Activated B cell treated with CpG ODN at 0.5 μM for 24 hours (primary cell): ENCODE measurements at regions not wholly inside any gene's neighbourhood (a gene's known extent, or its start where the extent isn't known, plus 50 kb on each side); places are given as distances from the start of the nearest gene placed in this dataset.

ENCODE experiments used
- ATAC-seq: fragments of 200-7000 bp; cut with Tn5 transposase; one replicate; pipeline ENCODE4 v1.10.0; 2021; ENCODE audit warnings: low read depth, mild to moderate bottlenecking, moderate library complexity
- CTCF ChIA-PET: fragments of 350-600 bp; sonication (Branson Sonifier 250); formaldehyde crosslinking; loops from one replicate; lab custom pipeline; 2021; ENCODE audit warnings: antibody characterized with exemption; lab: Charles Lee
- POLR2A ChIA-PET: fragments of 350-600 bp; sonication (Branson Sonifier 250); formaldehyde crosslinking; loops from one replicate; lab custom pipeline; 2021; ENCODE audit warnings: antibody characterized with exemption; lab: Charles Lee
- DNase-seq: peaks from one replicate; pipeline ENCODE4 v3.0.0; 2022
- H3K27ac Mint-ChIP-seq: one replicate; pipeline ENCODE4 v1.8.0; 2020; ENCODE audit warnings: mixed read lengths
- H3K27me3 Mint-ChIP-seq: one replicate; pipeline ENCODE4 v1.8.0; 2021; ENCODE audit warnings: mixed read lengths
- H3K36me3 Mint-ChIP-seq: one replicate; pipeline ENCODE4 v1.8.0; 2021; ENCODE audit warnings: low read depth, mixed read lengths
- H3K4me1 Mint-ChIP-seq: one replicate; pipeline ENCODE4 v1.8.0; 2021; ENCODE audit warnings: mixed read lengths
- H3K4me3 Mint-ChIP-seq: one replicate; pipeline ENCODE4 v1.8.0; 2020; ENCODE audit warnings: mild to moderate bottlenecking, mixed read lengths
- H3K9me3 Mint-ChIP-seq: one replicate; pipeline ENCODE4 v1.8.0; 2020; ENCODE audit warnings: mixed read lengths
- CTCF ChIP-seq: fragments of 200-600 bp; IDR thresholded peaks from one replicate; pipeline ENCODE4 v1.8.0; 2022; ENCODE audit warnings: antibody characterized with exemption, mild to moderate bottlenecking
- intact Hi-C: fragments of 100-400 bp; cut with micrococcal nuclease; formaldehyde crosslinking; loops from one replicate; pipeline ENCODE4 v1.15.1; 2024

GRCh38 chr3:177735431-177735830 is 538.1 kb upstream of the TBL1XR1 start:
- Mint-ChIP-seq H3K4me3 (no peak overlapping the region), H3K36me3 (no peaks in the 10 kb centered on the region), H3K27ac (no peak overlapping the region), H3K4me1 (no peaks in the 10 kb centered on the region), H3K9me3 (no peaks in the 10 kb centered on the region), H3K27me3 (no peaks in the 10 kb centered on the region)
- ATAC-seq: no peak
- no peak for TF ChIP-seq CTCF
- intact Hi-C loops: no loop called here
- DNase-seq: no peak
- POLR2A ChIA-PET: interaction anchor here (0.5 kb wide), 1 partner anchor 34 kb away, joined by 3 read pairs; no protein-coding TSS in a partner anchor
- CTCF ChIA-PET: no interaction called here

GRCh38 chr3:177739461-177739860 is 542.2 kb upstream of the TBL1XR1 start:
- peaks cover 5% of the 10 kb centered on the region for H3K4me1 Mint-ChIP-seq
- H3K9me3 Mint-ChIP-seq: no peaks in the 10 kb centered on the region
- no peak overlapping the region for H3K4me3 Mint-ChIP-seq
- ChIA-PET CTCF (no interaction called here), POLR2A (no interaction called here)
- no peak for DNase-seq
- H3K27me3 Mint-ChIP-seq: no peaks in the 10 kb centered on the region
- no peaks in the 10 kb centered on the region for H3K36me3 Mint-ChIP-seq
- no peak for ATAC-seq
- H3K27ac Mint-ChIP-seq: no peak overlapping the region
- no peak for TF ChIP-seq CTCF
- intact Hi-C loops: no loop called here

DNA sequence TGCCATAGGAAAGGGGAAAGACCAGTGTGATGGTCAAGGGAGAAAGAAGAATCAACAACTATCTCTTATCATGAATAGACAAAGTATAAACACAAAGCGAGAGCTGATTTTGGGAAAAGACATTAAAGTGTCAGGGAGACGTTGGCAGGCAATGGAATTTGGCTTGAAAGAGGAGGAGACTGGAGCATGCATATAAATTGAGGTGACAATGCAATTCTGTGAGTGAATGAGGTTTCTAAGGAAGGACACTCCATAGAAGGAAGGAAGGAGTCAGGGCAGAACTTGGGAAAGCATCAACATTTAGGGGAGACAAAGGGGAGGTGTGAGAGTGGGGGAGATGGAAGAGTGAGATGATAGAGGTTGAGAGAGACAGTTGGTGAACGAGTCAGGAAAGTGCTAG is 543.0 kb upstream of the TBL1XR1 start:
- Mint-ChIP-seq H3K27ac (no peak overlapping the region), H3K36me3 (no peaks in the 10 kb centered on the region), H3K4me3 (no peak overlapping the region), H3K27me3 (no peaks in the 10 kb centered on the region), H3K9me3 (no peaks in the 10 kb centered on the region), H3K4me1 (peaks cover 5% of the 10 kb centered on the region)
- CTCF ChIA-PET: no interaction called here
- intact Hi-C loops: no loop called here
- DNase-seq (no peak), ATAC-seq (no peak)
- TF ChIP-seq CTCF: no peak
- POLR2A ChIA-PET: no interaction called here

DNA sequence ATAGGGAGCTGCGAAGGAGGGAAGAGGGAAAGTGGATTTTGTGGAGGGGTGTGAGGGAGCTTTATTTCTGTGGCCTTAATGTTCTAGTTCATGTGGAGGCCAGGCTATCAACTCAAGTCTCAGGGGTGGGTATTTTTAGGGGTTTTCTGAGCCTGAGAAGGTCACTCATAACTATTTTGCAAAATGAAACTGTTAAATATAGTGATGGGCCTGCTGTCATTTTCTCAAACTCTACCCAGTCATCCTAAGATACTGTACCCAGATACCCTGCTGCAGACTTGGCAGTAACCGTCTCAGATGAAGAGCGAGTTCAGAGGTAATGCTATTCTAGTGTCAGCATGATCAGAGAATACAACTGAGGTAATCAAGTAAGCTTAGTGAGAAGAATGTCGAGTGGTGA is 545.0 kb upstream of the TBL1XR1 start:
- POLR2A ChIA-PET: interaction anchor here (0.6 kb wide), 1 partner anchor 363 kb away, joined by 4 read pairs; no protein-coding TSS in a partner anchor
- ATAC-seq: peak; percentile 61

GRCh38 chr3:177743173-177743890 is 546.0 kb upstream of the TBL1XR1 start:
- Mint-ChIP-seq H3K4me1 (peaks cover 5% of the 10 kb centered on the region), H3K27ac (no peak overlapping the region), H3K27me3 (no peaks in the 10 kb centered on the region), H3K9me3 (no peaks in the 10 kb centered on the region), H3K4me3 (no peak overlapping the region), H3K36me3 (no peaks in the 10 kb centered on the region)
- DNase-seq (no peak), ATAC-seq (no peak)
- intact Hi-C loops: no loop called here
- CTCF ChIA-PET: no interaction called here
- POLR2A ChIA-PET: no interaction called here
- TF ChIP-seq CTCF: no peak

More for the DNA sequence above, 545.0 kb upstream of the TBL1XR1 start:
- Mint-ChIP-seq H3K4me1 (peaks cover 5% of the 10 kb centered on the region), H3K27me3 (no peaks in the 10 kb centered on the region), H3K36me3 (no peaks in the 10 kb centered on the region), H3K4me3 (no peak overlapping the region), H3K9me3 (no peaks in the 10 kb centered on the region), H3K27ac (no peak overlapping the region)
- intact Hi-C loops: no loop called here
- no peak for DNase-seq
- TF ChIP-seq CTCF: no peak
- CTCF ChIA-PET: no interaction called here
